ENCODE measurements at regions not wholly inside any gene's neighbourhood (a gene's known extent, or its start where the extent isn't known, plus 50 kb on each side); places are given as distances from the start of the nearest gene placed in this dataset.

DNA sequence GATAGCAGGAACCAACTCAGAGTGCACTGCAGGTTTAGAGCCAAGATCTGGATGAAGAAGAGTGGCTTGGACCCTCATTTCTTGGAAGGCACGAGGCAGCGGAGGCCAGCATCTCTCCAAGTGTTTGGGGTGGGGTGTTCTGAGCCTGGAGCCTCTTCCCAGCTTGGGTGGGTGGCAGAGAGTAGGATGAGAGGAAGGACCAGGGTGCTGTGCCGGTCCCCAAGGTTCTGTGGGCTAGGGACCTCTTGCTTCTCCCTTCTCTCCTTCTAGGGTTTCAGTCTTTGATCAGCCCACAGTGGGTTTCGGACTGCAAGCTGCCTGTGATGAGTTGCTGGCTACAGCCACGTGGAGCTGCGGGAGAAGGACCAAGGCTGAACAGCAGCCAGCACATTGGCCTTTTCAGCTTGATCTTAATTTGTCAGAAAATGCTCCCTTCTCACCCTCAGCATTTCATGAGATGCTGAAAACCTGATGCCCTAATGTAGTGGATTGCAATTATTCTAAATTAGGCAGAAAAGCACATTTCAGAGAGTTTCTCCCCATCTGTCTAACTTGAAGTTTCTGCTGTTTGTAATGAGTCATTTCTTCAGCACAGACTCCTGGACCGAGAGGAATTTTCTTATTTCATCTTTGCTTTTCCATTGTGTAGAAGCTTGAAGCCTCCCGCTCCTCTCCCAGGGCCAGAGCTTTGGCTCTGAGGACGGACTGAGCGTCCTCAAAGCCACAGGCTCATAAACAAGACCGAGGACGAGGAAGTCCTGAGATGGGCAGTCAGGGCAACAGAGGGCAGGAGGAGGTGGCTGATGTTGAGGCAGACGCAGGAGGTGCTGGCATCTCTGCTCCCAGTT lies 99.1 kb upstream of the HDAC4 start:
- peak; percentile 49 for DNase-seq

- DNase-seq = peak; percentile 81
Observed at GRCh38 chr2:239498981-239499634, 98.3 kb upstream of the HDAC4 start.

- no peak for DNase-seq
Observed at GRCh38 chr2:239498576-239498975, 97.8 kb upstream of the HDAC4 start.

GRCh38 chr2:239496700-239497099 lies 95.9 kb upstream of the HDAC4 start:
- DNase-seq = no peak

DNA sequence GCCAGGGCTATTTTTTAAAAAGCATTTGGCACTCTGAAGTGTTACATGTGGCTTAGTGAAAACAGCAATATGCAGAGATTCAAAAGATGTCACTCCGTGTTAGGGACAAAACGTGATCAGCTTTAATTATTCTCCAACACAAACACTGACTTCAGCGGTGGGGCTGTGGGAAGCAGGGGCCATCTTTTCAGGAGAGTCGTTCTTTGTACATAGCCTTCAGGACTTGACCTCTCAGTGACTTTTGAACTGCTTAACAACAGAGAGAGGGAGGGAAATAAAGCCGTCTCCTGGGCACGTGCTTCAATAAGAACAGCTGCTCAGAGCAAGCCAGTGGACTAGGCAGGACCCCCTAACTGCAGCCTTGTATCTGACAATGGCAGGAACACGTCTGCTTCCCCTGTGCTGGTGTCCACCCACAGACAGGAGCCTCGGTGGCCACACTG lies 95.0 kb upstream of the HDAC4 start:
- DNase-seq = no peak

GRCh38 chr2:239495175-239495574 lies 94.4 kb upstream of the HDAC4 start:
- DNase-seq = no peak

DNA sequence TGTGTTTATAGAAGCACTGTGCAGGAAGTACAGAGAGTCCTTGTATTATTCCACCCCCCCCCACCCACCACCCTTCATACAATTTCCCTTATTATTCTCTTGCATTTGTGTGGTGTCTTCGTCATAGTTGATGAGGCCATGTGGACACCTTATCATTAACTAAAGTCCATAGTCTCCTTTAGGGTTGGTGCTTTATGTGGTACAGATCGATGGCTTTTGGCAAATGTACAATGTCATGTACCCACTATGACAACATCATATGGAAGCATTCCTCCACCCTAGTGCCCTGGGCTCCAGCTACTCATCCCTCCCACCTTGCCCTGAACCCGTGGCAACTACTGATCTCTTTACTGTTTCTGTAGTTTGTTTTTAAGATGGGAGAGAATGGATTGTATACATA lies 93.8 kb upstream of the HDAC4 start:
- DNase-seq = no peak

DNA sequence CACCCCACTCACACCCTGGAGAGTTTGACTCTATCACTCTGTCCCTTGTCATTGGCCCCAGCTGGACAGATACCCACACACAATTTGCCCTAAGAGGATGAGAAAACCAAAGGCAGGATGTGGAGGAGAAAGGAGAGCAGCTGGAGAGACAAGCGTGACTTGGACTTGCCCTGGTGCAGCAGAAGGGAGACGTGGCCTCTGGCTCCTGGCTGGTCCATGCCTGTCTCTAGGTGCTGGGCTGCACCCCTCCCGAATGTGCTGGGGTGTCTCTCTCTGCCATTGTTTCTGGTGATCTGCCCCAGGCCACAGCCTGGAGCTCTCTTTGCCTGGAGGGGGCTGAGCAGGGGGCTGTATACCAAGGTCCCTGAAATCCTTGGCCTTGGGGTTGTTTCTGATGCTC lies 88.7 kb upstream of the HDAC4 start:
- no peak for DNase-seq

DNA sequence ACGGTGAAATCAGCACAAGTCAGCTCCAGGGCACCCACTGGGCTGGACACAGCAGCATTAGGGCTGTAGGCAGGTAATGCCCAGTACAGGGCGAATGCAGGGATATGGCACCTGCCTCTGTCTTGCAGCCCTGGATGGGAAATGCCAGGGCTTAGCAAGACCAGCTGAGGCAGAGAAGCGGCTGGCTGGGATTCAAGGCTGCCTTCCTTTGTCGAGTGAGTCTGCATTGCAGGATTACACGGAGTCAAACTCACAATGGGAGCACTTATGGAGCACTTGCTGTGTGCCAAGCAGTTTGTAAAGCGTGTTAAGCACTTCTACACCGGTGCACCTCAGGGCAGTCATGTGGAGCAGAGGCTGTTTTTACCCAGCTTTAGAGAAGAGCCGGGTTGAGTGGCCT lies 87.3 kb upstream of the HDAC4 start:
- DNase-seq = no peak

DNA sequence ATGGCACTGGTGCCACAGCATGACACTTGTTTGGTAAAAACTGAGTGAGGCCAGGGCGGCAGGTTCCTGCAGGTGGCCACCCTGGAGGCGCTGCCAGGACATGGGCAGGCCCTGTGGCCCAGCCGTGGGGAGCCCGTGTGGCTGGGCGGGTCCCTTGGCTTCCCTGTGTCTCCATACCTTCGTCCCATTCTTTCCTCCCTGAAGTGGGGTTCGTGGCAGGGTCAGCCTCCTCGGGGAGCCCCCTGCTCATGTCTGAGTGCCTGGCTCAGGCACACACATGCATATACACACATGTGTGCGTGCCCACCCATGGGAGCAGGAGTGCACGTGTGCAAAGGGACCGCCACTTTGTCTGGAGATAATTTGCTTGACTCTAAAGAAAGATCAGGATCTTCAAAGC lies 86.5 kb upstream of the HDAC4 start:
- no peak for DNase-seq

- DNase-seq = no peak
Observed at GRCh38 chr2:239485622-239486021, 84.8 kb upstream of the HDAC4 start.

DNA sequence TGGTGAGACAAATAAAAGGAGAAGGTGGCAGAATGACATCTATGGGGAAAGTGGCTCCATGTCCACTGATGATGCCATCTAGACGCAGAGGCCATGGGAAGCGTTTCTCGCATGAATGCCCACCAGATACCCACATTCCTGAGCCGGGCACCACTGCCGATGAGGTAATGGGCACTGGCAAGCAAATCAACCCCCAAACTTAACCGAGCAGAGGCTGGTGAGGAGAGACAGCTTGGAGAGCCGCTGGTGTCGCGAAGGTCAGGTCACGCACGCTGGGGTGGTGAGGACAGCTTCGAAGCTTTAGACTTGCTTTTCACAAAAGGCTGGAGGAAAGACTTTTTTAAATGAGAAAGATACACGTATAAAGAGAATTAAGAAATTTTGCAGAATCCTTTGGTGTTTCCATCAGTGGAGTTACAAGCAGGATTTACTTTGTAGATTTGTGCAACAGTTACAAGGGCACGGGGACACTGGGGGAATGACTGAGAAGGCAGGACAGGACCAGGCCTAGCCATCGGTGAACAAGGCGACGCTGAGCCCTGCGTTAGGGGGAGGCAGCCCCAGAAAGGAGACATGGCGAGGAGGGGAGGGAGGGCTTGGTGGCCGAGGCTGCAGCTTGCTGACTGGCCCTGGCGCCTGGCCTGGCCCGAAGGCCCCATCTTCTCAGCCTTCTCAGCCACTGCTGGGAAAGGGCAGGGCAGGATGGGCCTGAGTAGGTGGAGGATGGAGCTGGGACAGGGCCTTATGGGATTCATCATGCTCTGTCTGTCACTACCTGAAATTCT lies 83.9 kb upstream of the HDAC4 start:
- DNase-seq = no peak

- DNase-seq = no peak
Observed at GRCh38 chr2:239482778-239483712, 82.2 kb upstream of the HDAC4 start.

GRCh38 chr2:239479471-239479870 lies 78.7 kb upstream of the HDAC4 start:
- DNase-seq = no peak

GRCh38 chr2:239477591-239477990 lies 76.8 kb upstream of the HDAC4 start:
- no peak for DNase-seq

DNA sequence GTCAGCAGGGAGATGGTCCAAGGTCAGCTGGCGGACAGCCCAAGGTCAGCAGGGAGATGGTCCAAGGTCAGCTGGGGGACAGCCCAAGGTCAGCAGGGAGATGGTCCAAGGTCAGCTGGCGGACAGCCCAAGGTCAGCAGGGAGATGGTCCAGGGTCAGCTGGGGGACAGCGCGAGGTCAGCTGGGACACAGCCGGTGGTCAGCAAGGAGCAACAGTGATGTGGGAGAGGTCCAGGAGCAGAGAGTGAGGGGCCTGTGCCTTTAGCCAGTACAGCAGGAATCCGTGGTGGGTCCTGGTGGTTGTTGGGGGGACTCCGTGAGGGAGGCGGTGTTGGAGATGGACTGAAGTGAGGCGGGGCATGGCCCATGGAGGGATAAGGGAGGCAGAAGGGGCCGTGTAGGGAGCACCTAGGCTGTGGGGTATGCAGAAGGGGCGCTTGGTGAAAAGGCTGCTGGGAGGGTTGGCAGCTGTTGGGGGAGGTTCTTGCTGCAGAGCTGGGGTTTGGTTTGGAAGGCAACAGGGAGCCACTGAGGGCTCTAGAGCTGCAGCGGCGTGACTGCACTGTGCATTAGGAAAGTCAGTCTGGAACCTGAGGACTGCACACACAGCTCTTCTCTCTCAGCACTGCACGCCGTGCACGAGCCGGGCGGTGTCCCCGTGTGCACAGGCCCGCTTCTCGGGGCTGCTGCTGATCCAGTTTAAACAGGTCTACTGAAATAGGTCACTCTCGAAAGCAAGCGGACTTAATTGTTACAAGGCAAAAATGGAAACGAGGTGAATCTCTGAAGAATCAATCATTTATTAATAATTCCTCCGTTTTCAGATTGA lies 76.2 kb upstream of the HDAC4 start:
- no peak for DNase-seq

GRCh38 chr2:239476029-239476756 lies 75.4 kb upstream of the HDAC4 start:
- no peak for DNase-seq

DNA sequence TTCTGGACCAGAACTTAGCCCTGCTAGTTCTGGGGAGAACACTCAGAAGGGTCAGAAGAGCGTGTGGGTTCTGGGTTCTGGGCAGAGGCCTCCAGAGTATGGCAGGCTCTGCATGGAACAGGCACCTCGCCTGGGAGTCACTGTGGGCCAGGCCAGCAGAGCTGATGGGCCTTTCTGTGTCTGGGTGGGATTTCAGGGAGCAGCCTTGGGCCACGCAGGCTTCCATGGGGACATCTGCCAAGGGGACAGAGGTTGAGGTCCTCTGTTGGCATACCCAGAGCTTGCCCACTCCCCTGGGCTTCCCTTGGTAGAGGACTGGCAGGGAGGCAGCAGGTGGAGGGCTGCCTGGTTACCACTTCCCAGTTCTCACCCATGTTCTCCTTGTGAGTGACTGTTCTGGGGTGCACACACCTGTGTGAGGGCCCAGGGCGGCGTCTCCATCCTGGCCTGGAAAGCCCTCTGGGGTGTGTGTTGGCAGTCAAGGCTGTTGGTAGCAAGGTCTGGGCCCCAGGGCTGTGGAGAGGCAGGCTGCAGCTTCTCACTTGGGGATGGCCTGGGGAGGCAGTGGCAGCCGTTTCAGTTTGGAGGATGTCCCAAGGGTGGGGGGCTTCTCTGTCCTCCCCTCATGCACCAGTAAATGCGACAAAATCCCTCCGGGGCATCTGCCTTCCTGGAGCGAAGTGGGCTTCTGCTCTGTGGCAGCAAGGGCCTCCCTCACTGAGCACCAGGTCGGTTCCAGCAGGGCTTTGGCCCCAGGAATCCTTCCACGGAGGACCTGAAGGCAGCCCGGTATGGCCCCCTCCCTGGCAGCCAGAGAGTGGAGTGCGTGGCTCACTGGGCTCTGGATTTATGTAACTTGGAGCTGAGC lies 74.6 kb upstream of the HDAC4 start:
- no peak for DNase-seq

DNA sequence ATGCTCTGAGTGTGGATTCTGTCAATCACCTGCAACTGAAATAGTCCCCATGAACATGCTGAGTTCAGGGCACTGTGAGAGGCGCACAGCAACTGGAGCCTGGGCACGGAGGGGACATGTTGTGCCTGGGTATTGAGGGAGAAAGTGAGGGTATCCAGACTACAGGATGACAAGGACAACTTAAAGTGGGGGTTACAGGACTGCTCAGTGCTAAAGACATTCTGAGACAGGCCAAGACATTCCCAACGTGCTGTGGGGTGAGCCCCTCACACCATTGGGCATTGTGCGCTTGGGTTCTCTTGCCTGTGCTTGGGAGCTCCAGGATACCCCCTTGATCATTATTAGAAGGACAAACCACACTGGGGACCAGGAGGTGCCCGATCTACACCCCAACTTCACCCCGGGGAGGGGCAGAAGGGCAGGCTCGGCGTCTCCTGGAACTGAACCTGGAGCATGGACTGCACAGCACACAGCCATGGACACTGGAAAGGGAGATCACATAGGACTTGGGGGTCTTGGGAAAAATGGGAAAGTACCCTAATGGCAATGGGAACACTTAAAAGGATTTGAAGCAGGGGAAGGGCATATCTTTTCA lies 72.5 kb upstream of the HDAC4 start:
- DNase-seq = no peak

All from femur (tissue), 1 donor.